Right renal pelvis (tissue), 4 donors: ENCODE measurements at regions not wholly inside any gene's neighbourhood (a gene's known extent, or its start where the extent isn't known, plus 50 kb on each side); places are given as distances from the start of the nearest gene placed in this dataset.
"Not testable (repeated sequence)": the region's sequence is repeated elsewhere in the genome, so short reads cannot be mapped to it uniquely, and the experiment has no call there.

ENCODE experiments used
- DNase-seq, 4 donors: peaks; one replicate each; pipeline ENCODE4 v3.0.0-alpha.2; 2013; ENCODE audit warnings: low read depth in 4 of 4, low spot score in 3 of 4, missing footprints in 1 of 4

GRCh38 chr1:56285554-56286402, 293.6 kb downstream of the PLPP3 start:
- no peak for DNase-seq

- no peak for DNase-seq
These were observed 294.4 kb downstream of the PLPP3 start for GRCh38 chr1:56284928-56285327.

- no peak for DNase-seq
These were observed 301.3 kb downstream of the PLPP3 start for GRCh38 chr1:56278061-56278460.

- DNase-seq = no peak
These were observed 310.7 kb downstream of the PLPP3 start for GRCh38 chr1:56268519-56269140.

GRCh38 chr1:56267611-56268010, 311.8 kb downstream of the PLPP3 start:
- no peak for DNase-seq

- no peak for DNase-seq
These were observed 313.0 kb downstream of the PLPP3 start for GRCh38 chr1:56266359-56266758.

GRCh38 chr1:56265216-56265615, 314.1 kb downstream of the PLPP3 start:
- no peak for DNase-seq

GRCh38 chr1:56263908-56264307, 315.5 kb downstream of the PLPP3 start:
- DNase-seq = no peak

- DNase-seq = no peak
These were observed 321.0 kb downstream of the PLPP3 start for GRCh38 chr1:56258371-56258770.

- no peak for DNase-seq
These were observed 321.6 kb downstream of the PLPP3 start for GRCh38 chr1:56257726-56258125.

GRCh38 chr1:56256153-56257000, 323.0 kb downstream of the PLPP3 start:
- DNase-seq = no peak

- DNase-seq = no peak
These were observed 323.7 kb downstream of the PLPP3 start for GRCh38 chr1:56255516-56256152.

GRCh38 chr1:56254130-56254529, 325.2 kb downstream of the PLPP3 start:
- no peak for DNase-seq

- no peak for DNase-seq
These were observed 328.6 kb downstream of the PLPP3 start for GRCh38 chr1:56250809-56251208.

- DNase-seq = no peak
These were observed 330.1 kb downstream of the PLPP3 start for GRCh38 chr1:56249234-56249633.

- no peak for DNase-seq
These were observed 331.2 kb downstream of the PLPP3 start for GRCh38 chr1:56248138-56248537.

- not testable (repeated sequence) for DNase-seq
These were observed 332.6 kb downstream of the PLPP3 start for GRCh38 chr1:56246726-56247125.

- no peak for DNase-seq
These were observed 339.0 kb downstream of the PLPP3 start for GRCh38 chr1:56240400-56240799.

GRCh38 chr1:56237491-56238064, 341.8 kb downstream of the PLPP3 start:
- DNase-seq = no peak

GRCh38 chr1:56236688-56237087, 342.7 kb downstream of the PLPP3 start:
- no peak for DNase-seq
